ELF-1 (cell line): ENCODE measurements at regions not wholly inside any gene's neighbourhood (a gene's known extent, or its start where the extent isn't known, plus 50 kb on each side); places are given as distances from the start of the nearest gene placed in this dataset.

Experiments used
- DNase-seq: peaks from one replicate; pipeline ENCODE4 v3.0.0-alpha.2; 2016; ENCODE audit warnings: low read depth, low spot score

DNA sequence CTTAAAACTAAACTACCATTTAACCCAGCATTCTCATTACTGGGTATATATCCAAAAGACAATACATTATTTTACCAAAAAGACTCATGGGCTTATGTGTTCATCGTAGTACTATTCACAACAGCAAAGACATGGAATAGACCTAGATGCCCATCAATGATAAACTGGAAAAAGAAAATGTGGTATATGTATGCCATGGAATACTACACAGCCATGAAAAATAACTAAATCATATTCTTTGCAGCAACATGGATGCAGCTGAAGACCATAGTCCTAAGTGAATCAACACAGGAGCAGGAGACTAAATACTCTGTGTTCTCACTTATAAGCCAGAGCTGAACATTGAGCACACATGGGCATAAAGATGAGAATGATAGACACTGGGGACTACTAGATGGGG lies 645.1 kb upstream of the B3GALT2 start:
- no peak for DNase-seq

DNA sequence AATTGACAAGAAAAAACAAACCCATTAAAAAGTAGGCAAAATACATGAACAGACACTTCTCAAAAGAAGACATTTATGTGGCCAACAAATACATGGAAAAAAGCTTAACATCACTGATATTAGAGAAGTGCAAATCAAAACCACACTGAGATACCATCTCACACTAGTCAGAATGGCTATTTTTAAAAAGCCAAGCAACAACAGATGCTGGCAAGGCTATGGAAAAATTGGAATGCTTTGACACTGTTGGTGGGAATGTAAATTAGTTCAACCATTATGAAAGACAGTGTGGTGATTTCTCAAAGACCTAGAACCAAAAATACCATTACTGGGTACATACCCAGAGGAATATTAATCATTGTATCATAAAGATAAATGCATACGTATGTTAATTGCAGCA lies 641.1 kb upstream of the B3GALT2 start:
- no peak for DNase-seq

DNA sequence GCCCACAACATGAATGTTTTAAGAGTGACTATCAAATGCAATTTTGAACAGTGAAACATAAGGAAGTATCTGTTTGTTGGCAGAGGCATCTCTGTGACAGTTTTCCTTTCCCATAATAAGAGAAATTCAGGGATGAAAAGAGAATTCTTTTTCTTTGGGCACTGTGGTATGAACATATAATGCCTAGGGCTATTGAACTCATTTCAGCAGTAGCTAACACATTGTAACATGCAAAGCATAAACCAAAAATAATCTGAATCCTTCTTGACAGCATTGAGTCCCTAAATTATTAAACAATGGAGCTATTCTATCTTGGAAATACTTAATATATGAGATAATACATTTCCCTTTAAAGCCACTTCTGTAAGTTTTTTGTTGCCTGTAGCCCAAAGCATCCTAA lies 633.0 kb upstream of the B3GALT2 start:
- no peak for DNase-seq

DNA sequence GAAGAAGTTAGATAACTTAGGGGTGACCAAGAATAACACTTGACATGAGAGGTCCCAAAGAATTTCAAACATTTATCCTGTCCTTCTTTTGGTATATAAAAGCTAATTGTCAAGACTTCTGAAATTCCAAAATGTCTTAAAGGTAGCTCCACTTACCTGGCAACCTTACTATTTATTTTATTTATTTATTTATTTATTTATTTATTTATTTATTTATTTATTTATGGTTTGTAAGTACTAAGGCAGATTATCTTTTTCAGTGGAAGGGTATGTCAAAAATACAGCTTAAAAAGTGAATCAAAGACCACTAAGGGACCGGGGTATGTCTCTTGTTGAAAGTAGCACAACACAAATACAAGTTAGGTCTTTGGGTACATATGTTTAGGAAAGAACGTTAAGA lies 620.8 kb upstream of the B3GALT2 start:
- DNase-seq, result no peak

DNA sequence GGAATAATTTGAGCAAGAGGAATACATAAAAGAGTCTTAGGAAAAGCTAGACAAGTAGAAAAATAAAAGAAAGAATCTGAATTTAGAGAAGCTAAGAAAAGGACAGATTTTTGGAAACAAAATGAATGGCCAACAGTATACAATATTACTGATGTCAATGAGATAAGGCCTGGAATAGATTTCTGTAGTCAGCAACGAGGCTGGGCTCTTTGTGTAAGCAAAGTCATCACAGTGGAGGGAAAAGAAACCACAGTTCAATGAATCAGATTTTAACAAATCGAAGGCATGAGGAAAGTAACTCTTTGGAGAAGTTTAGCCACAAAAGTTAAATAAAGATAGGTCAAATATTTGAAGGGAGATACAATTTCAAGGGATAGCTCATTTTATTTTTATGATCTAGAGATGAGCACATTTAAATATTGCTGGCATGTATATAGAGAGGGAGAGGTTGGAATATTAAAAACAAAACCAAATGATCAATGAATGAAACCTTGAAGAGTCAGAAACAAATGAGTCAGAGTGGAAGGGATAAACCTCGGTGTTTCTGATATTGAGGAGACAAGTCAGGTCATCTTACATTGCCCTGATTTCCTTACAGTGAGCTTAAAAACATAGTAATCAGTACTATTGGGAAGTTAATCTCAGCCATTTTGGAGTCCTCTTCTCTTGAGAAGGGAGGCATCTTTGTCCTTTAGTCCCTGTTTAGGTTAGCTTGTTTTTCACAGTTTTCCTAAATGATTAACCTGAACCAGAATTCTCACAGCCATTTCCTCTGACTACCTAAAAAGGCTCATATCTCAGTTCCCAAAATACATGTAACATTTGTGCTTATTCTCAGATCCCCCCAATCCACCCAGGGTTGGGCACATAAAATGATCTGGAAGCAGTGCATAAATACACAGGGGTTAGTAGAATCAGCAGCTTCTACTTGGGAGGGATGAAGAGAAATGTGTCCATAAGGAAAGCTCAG lies 620.0 kb upstream of the B3GALT2 start:
- DNase-seq, result no peak

DNA sequence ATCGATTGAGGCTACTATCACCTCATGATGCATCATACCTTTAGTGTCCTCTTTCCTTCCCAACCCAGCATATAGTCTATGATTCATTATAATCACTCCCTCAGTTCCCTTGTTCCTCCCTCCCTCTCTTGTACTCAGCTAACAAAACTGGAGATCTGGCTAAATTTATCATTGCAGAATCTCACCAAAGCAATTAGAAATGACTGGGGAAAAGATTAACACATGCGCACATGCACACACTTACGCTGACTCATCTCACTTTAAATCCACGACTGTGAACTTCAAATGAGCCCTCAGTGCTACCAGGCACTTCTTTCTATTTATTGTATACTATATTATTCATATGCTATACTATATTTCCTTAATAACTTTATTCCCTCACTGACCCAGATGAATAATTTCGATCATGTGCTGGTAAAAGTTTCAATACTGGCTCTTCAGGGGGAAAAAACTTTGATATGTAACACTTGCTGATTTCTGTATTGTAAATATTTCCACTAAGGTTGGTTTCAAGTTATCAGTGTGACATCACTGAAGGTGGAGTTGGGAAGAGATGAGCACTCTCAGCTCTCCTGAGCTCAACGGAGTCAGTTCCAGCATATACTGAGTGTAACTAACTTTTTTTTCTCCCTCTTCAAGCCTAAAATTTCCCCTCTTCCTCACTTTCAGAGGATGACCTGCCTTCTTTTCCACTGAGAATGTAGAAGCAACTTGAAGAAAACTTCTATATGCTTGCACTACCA lies 613.7 kb upstream of the B3GALT2 start:
- DNase-seq, result no peak

DNA sequence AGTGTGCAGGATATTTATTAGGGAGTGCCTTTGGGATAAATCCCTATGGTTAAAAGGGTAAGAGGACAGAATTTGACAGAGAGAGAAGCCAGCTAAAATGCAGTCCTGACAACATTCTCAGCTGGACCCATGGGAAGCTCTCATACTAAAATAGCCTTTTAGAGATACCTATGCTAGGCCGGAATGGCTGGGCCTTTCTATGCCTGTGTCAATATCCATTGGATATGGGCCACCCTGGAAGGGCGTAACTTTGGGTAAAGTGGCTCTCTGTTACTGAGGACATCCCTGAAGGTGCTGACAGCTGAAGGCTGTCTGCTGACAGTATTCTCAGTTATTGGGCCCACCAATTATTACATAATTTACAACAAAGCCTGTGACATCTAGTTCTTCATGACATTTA lies 613.0 kb upstream of the B3GALT2 start:
- DNase-seq, result no peak

DNA sequence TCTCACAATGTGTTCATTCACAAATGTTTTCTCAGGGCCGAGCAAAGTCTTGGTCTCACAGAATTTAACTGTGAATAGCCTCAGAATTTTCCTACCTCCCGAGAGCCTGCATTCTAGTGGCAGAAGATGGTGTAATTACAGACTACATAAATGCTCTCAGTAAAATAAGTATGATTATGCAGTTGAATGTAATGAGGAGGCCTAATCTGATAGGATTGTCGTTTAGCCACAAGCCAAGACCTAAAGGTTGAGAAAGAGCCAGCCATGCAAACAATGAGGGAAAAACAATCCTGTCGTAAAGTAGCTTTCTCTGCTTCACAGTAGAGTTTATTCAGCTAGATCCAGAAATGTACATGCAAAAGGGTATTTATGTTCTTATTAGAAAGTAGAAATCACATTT lies 607.8 kb upstream of the B3GALT2 start:
- no peak for DNase-seq

DNA sequence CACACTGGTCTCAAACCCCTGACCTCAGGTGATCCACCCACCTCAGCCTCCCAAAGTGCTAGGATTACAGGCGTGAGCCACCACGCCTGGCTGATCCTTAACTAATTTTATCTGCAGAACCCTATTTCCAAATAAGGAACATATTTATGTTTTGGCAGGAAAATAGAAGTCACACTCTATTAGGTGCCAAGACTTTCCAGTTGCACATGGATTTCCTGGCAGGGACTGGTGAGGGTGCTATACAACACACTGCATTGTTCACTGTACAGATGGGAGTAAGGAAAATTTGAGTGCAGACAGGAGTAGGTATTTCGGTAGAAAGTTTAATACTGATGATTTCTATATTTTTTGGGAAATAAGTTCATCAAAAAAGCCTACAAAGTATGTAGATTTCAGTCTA lies 605.3 kb upstream of the B3GALT2 start:
- DNase-seq, result no peak

DNA sequence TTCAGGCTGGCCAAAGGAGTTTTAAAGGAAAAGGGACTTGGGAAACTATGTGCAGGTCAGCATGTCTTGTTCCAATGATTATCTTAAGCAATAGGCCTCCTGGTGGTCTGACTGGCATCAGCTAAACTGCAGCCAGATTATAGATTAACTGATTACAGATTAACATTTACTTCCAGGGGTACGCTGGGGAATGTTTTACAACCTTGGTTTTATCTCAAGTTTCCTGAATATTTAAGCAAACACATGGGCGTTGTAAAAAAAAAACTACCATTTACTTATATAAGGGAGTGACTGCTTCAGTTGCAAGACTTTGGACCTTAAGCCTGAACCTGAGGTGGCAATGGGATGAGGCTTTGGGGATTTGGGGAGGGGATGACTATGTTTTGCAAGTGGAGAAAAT lies 600.6 kb upstream of the B3GALT2 start:
- DNase-seq, result no peak

DNA sequence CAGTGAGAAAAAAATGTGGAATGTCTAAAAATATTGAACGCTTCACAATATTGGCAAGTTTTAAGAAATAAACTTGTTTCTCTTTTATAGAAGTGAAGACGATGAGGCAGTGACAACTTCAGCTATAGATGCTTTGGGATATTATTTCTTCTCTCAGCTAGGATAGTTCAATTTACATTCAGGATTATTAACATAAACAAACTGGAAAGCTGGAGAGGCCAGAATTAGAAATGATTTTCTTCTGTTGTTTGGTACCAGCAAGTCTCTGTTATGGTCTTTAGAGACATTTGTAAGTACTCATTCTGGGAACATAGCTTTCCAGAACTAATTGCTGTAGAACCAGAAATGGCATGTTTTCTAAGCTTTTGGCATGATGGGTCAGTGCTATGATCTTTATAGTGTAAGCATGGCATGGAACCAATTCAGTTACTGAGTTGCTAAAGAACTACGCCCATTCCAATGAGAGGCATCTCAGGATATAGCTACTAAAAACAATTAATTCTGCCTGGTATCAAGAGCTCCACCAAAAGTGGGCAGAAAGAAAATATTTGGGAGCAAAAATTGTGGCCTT lies 599.5 kb upstream of the B3GALT2 start:
- no peak for DNase-seq

DNA sequence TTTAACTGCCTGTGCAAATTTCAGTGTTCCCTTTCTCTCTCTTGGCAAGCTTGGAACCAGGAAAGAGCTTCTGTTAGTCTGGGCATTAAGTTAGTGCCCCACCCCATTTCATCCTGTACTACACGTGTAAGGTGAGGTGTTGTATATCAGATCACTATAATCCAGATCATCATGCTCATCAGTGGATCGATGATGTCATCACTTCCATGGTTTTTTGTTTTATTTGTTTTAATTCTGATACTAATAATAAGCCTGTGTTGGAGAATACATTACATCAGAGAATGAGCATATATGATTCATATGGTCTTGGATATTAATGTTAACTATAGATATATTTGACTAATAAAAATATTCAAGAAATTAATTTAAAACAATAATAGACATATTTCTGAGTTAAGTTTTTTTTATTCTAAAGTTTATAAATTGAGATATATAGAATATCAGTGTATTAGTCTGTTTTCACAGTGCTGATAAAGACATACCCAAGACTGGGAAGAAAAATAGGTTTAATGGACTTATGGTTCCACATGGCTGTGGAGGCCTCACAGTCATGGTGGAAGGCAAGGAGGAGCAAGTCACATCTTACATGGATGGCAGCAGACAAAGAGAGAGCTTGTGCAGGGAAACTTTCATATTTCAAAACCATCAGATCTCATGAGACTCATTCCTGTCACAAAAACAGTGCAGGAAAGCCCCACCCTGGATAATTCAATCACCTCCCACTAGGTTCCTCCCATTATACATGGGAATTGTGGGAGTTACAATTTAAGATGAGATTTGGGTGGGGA lies 588.3 kb upstream of the B3GALT2 start:
- DNase-seq, result no peak

DNA sequence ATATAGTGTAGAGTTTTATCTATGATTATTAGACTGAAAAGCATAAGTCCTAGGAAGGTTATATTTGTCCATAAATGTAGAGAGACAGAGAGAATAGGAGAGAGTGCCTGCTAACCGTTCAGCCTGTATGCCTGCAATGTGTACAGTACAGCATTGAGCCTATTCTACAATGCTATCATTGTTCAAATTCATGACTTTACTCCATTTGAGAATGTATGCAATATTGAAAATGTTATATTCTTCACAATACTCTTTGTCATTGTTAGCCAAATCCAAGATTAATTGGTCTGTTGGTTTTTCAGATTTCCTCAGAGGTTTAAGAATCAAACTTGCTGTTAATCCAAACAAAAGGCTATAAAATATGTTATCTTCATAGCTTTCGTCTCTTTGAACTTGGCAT lies 585.2 kb upstream of the B3GALT2 start:
- no peak for DNase-seq

DNA sequence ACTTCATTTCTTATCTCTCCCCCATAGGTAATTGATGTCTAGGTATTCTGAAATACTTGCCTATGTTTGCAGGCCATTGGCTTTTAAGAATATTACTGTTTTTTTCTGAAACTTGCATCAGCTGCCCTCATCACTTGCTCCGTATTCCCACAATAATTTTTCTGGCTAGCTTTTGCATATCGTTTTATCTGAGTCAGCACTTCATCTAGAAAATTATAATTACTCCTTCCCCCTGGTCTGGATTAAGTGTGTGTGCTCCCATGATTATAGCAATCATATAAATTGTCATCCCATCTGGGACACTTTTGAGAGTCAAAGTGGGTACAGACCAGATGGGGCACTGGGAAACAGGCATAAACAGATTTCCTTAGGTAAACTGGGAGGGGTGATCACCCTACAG lies 583.2 kb upstream of the B3GALT2 start:
- no peak for DNase-seq

DNA sequence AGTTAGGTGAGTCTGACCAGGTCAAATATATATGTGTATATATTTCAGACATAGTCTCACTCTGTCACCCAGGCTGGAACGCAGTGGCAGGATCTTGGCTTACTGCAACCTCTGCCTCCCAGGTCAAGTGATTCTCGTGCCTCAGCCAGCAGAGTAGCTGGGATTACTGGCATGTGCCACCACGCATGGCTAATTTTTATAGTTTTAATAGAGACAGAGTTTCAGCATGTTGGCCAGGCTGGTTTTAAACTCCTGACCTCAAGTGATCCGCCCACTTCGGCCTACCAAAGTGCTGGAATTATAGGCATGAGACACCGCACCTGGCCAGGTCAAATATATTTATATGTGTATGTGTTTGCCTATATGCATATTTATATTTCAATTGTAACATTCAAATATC lies 581.5 kb upstream of the B3GALT2 start:
- no peak for DNase-seq

DNA sequence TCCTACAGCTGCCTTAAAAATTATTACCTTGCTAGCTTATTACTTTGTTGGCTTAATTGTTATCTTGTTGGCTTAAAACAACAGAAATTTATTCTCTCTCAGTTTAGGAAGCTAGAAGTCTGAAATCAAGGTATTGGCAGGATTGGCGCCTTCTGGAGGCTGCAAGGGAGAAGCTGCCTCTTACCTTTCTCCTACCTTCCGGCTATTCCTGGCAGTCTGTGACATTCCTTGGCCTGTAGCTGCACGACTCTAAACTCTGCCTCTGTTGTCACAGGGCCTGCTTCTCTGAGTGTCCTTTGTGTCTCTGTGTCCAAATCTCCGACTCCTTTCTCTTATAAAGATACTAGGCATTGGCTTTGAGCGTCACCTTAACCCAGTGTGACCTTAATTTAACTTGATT lies 579.9 kb upstream of the B3GALT2 start:
- peak; percentile 41 for DNase-seq

DNA sequence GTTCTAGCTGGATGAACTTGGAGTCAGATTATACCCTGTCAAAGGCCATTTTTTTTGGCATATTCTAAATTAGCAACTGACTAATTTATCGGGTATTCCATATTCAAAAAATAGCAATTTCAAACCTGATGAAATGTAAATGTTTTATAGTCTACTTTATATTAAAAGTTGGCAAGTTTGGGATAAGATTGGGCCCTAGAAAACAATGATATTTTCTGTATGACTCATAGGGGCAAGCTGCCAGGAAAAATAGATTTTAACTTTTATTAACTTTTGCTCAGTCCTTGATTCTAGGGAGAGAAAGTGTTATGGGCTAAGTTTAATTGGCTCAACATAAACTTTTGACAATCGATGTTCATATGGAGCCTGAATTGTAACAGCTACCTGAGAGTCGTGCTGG lies 576.9 kb upstream of the B3GALT2 start:
- DNase-seq, result no peak

DNA sequence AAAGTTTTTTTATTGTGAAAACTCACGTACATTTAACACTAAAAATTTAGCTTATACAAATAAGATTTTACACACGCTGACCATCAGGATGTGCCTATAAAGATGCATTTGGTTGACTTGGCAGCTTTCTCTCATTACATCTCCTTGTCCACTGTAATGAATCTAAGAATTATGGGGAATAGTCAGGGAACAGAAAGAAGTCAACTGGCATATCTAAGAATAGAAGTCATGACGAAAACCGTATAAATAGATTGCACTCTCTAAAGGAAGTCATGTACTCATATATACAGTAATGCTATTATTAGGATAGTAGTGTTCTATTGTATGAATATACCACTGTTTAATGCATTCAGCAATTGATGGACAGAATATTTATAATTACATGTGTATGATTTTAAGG lies 575.8 kb upstream of the B3GALT2 start:
- DNase-seq, result no peak

DNA sequence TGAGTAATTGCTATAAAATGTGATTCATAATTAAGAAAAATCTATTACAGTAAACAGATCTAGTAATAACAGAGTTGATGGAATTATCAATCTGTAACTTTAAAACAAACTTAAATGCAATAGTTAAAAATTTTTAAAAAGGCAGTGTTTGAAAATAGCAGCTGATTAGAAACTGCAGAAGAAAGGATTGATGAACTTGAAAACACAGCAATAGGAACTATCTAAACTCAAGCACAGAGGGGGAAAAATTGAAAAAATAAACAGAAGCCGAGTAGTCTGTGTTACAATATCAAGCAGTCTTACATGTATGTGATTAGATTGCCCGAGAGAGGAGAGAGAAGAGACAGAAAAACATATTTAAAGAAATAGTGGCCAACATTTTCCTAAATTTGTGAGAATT lies 569.0 kb upstream of the B3GALT2 start:
- no peak for DNase-seq

DNA sequence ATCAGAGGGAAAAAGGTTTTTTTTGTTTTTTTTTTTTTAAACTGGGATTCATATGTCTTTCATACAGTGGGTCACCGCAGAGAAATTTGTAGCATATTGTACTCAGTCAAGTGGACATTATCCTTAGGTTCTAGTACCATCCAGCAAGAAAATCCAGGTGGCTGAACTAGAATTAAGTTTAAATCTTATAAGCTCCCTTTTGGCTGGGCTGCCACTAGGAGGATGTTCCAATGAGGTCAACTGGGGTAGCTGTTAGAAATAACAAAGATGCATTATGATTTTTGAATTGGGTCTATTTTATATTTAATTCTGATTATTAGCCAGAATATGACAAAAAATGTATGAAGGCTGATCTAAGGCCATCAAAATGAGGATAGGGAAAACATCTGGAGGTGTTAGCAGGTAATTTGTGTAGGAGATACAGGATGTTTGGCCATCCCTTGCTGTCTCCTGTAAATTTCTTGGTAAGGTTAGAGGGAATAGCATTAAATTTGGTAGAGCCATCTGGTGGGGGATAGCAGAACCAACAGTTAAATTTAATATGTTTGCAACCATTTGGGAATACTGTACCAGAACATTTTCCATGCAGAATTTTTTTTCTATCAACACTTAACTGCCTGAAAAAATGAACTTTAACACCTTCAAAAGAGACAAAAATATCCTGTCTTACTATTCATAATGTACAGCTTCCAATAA lies 568.5 kb upstream of the B3GALT2 start:
- DNase-seq, result no peak

DNA sequence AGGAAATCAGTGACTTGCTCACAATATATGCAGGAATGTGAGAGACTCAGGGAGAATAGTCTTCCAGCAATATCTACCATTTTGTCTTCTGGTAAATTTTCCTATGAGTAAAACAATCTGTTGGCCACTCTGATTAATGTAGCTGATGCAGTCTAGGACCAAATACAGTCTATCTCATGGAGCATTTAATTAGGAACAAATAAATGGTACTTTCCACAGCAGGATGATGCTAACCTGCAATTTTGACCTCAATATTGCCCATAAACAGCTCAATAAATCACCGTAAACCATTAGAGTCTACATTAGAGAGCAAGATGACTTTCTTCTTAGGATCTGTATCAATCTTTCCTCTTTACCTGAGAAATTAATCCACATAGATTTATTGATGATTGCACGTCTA lies 567.7 kb upstream of the B3GALT2 start:
- DNase-seq, result no peak
